ENCODE measurements at regions not wholly inside any gene's neighbourhood (a gene's known extent, or its start where the extent isn't known, plus 50 kb on each side); places are given as distances from the start of the nearest gene placed in this dataset.

DNA sequence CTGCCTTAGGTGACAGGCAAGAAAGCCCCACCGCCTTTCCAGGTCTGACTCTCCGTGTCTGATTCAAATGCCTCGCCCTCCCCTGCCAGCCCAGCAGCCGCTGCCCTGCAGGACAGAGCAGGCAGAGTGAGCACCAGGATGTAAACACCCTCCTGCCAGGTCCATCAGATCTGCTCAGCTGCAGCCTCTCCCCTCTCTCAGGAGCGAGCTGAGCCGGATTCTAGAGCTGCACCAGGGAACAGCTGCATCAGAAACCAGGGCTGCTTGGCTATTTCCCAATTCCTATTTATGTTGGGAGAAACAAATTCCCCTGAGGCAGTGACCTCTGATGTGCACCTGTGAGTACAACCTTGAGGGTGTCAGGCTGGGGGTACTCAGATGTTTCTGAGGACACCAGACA lies 121.5 kb upstream of the ZMIZ1 start:
- TF ChIP-seq, protein P1, sequence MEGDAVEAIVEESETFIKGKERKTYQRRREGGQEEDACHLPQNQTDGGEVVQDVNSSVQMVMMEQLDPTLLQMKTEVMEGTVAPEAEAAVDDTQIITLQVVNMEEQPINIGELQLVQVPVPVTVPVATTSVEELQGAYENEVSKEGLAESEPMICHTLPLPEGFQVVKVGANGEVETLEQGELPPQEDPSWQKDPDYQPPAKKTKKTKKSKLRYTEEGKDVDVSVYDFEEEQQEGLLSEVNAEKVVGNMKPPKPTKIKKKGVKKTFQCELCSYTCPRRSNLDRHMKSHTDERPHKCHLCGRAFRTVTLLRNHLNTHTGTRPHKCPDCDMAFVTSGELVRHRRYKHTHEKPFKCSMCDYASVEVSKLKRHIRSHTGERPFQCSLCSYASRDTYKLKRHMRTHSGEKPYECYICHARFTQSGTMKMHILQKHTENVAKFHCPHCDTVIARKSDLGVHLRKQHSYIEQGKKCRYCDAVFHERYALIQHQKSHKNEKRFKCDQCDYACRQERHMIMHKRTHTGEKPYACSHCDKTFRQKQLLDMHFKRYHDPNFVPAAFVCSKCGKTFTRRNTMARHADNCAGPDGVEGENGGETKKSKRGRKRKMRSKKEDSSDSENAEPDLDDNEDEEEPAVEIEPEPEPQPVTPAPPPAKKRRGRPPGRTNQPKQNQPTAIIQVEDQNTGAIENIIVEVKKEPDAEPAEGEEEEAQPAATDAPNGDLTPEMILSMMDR (IDR thresholded peaks at IDR 0.05): no peak
- TF ChIP-seq POLR2A (IDR thresholded peaks at IDR 0.05): no peak

Measured in tibial nerve (tissue), 3 donors.